Aorta (tissue), 5 donors: ENCODE measurements at regions not wholly inside any gene's neighbourhood (a gene's known extent, or its start where the extent isn't known, plus 50 kb on each side); places are given as distances from the start of the nearest gene placed in this dataset.

ENCODE experiments used
- ATAC-seq: fragments of 200-7000 bp; cut with Tn5 transposase; one replicate; pipeline ENCODE4 v1.9.1; 2022; ENCODE audit warnings: moderate library complexity; ENCODE audit not compliant: low FRiP score
- DNase-seq, 2 donors: peaks; one replicate each; pipeline ENCODE4 v3.0.0-alpha.2; 2020
- H3K27ac ChIP-seq, 2 donors: one replicate each; pipeline ENCODE4 v1.5.1; 2013; ENCODE audit warnings: low read length in 2 of 2, mild to moderate bottlenecking in 2 of 2, moderate library complexity in 2 of 2, control low read depth in 1 of 2, inconsistent platforms in 1 of 2, low read depth in 1 of 2
- H3K27me3 ChIP-seq, 2 donors: one replicate each; pipeline ENCODE4 v1.6.1; 2013; ENCODE audit warnings: control low read depth in 1 of 2, low read length in 1 of 2, mild to moderate bottlenecking in 1 of 2, moderate library complexity in 1 of 2; ENCODE audit not compliant: insufficient read depth in 2 of 2, control insufficient read depth in 1 of 2
- H3K36me3 ChIP-seq, 2 donors: one replicate each; pipeline ENCODE4 v1.6.1; 2013; ENCODE audit warnings: control low read depth in 1 of 2, low read length in 1 of 2, mild to moderate bottlenecking in 1 of 2; ENCODE audit not compliant: insufficient read depth in 2 of 2, control insufficient read depth in 1 of 2
- H3K4me1 ChIP-seq, 2 donors: one replicate each; pipeline ENCODE4 v1.6.1; 2013; ENCODE audit warnings: low read length in 2 of 2, control low read depth in 1 of 2, mild to moderate bottlenecking in 1 of 2, moderate library complexity in 1 of 2; ENCODE audit not compliant: insufficient read depth in 2 of 2, control insufficient read depth in 1 of 2
- H3K4me3 ChIP-seq, 2 donors: one replicate each; pipeline ENCODE4 v1.5.1; 2013; ENCODE audit warnings: low read length in 2 of 2, control low read depth in 1 of 2, mild to moderate bottlenecking in 1 of 2
- H3K9me3 ChIP-seq: one replicate; pipeline ENCODE4 v1.6.1; 2013; ENCODE audit warnings: mild to moderate bottlenecking, low read length; ENCODE audit not compliant: control insufficient read depth
- WGBS, 2 donors: extraction: QIAGEN DNeasy Blood & Tissue Kit; methylation state at CpG; one replicate each; pipeline ENCODE4 v1.1.7; 2013; 5-methylcytosine and 5-hydroxymethylcytosine counted together
- intact Hi-C, 2 donors: fragments of 100-400 bp; cut with DNase I; formaldehyde crosslinking; loops; one replicate each; pipeline versions ENCODE4 v1.14.2 to v1.15.0; 2022
- donor health status: healthy with polysubstance abuse.
- donor health status: Bipolar disorder and iron deficiency.
- donor health status: DM: no; HTN: no; CAD: no.
- donor health status: DM: no; HTN: no; CAD: no.
- donor health status: DM: yes; HTN: yes; CAD: no.

- H3K4me3 ChIP-seq, result no peak overlapping the region
- ATAC-seq (no peak), DNase-seq (no peak)
- no peak overlapping the region for H3K27ac ChIP-seq
- H3K4me1 ChIP-seq, result no peaks in the 10 kb centered on the region
- no peaks in the 10 kb centered on the region for H3K36me3 ChIP-seq
- H3K27me3 ChIP-seq, result no peaks in the 10 kb centered on the region
- intact Hi-C loops, result no loop called here
- WGBS, 2 donors, result 89% methylated on average over 2 of the region's 2 CpGs
- H3K9me3 ChIP-seq, result no peaks in the 10 kb centered on the region
Observed at GRCh38 chr13:90757127-90757680, 590.3 kb upstream of the MIR17HG start.

DNA sequence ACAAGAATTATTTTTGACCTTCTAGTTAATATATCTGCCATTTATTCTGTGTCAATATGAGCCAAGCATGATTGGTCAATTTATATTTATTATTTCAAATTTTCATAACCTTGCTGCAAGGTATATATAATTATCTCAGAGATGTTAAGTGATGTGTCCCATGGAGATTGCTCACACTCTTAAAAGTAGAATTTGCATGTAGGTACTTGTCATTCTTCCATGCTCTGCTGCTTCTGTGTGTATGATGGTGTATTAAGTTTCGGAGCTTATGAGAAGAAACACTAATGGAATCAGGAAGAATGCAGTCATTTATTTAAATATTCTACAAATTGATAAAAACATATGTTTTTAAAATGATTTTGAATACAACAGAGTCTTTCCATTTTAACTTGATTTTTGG lies 586.8 kb upstream of the MIR17HG start:
- no peaks in the 10 kb centered on the region for H3K27me3 ChIP-seq
- intact Hi-C loops, result no loop called here

DNA sequence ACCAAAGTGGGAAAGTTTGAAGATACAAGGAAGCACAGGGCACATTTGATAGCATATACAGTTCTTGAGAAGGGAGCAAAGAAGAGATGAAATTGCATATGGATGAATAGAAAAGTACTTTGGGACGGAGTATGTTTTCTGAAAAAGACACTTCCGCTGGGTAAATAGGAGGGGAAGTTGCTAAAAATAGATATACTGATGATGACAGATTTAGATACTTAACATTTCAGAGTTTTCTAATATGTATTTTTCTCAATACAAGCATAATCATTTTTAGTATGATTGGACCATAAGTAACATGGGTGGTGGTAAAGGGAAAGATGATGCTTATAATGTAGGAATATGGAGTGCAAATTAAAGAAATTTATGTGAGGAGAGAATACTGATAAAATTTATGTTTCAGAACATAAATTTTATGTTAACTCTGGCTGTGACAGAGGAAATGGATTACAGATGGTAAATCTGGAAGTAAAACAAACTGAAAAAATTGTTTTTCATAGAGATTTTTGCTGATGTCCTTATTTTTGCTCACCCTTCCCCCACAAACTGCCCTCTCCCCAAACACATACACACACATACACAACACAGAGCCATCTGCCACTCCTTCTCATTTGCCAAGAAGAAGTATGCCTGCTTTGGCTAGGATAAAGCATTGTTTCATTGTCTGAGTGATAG lies 583.9 kb upstream of the MIR17HG start:
- 15 to 20% methylated on average over 2 of the region's 2 CpGs for WGBS, 2 donors
- Histone ChIP-seq H3K27me3 (no peaks in the 10 kb centered on the region), H3K4me3 (no peak overlapping the region), H3K4me1 (no peaks in the 10 kb centered on the region), H3K9me3 (no peaks in the 10 kb centered on the region), H3K36me3 (no peaks in the 10 kb centered on the region), H3K27ac (no peak overlapping the region)
- ATAC-seq, result no peak
- intact Hi-C loops, result no loop called here
- DNase-seq, result no peak

More for the DNA sequence above, 586.8 kb upstream of the MIR17HG start:
- no peak for DNase-seq
- Histone ChIP-seq H3K36me3 (no peaks in the 10 kb centered on the region), H3K4me1 (no peaks in the 10 kb centered on the region), H3K9me3 (no peaks in the 10 kb centered on the region), H3K27ac (no peak overlapping the region), H3K4me3 (no peak overlapping the region)
- WGBS, 2 donors, result 40 to 72% methylated on average over 1 of the region's 1 CpG
- no peak for ATAC-seq

DNA sequence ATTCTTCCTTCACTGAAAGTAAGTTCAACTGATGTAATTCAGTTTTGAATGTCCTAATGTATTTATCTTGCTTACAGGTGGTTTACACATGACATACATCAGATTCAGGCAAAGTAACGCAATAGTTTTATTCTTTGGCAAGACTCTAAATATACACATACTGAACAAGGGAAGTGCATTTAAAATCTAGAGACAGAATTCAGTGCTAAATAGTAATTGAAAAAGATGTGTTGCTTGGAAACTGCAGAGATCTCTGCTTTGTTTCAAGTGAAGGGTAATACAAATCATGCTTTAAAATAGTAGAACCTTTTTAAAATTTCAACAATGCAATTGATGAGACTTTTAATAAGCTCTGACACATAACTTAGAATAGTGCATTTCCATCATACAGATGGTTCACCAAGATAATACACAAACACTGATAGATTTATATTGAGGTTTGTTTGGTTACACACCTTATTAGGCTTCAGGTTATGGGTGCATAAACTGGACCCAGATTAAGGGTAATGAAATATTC lies 581.0 kb upstream of the MIR17HG start:
- no peaks in the 10 kb centered on the region for H3K27me3 ChIP-seq
- H3K9me3 ChIP-seq, result no peaks in the 10 kb centered on the region
- H3K36me3 ChIP-seq, result no peaks in the 10 kb centered on the region
- no peaks in the 10 kb centered on the region for H3K4me1 ChIP-seq
- ATAC-seq (no peak), DNase-seq (no peak)
- no peak overlapping the region for H3K4me3 ChIP-seq
- intact Hi-C loops, result no loop called here
- H3K27ac ChIP-seq, result no peak overlapping the region
- WGBS, 2 donors, result 52 to 56% methylated on average over 1 of the region's 1 CpG

DNA sequence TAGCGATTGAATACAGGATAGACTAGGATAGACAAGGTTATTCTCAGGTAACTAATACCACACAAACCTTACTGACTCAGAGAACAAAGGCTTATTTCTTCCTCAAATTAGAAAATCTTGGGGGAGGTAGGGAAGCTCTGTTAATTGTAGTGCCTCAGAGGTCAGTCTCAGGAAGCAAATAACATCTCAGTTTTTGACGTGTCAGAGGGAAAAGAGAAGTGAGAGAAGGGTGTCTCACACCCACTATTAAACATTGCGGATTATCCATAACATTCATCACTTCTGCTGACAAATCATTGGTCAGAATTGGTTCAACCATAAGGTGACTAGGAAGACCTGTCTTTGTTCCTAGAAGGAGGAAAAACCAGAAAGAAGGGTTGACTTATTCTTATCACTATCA lies 579.4 kb upstream of the MIR17HG start:
- H3K4me1 ChIP-seq, result no peaks in the 10 kb centered on the region
- intact Hi-C loops, result no loop called here

GRCh38 chr13:90769387-90769786 lies 578.1 kb upstream of the MIR17HG start:
- no peak for ATAC-seq
- no peak overlapping the region for H3K4me3 ChIP-seq
- no peaks in the 10 kb centered on the region for H3K27me3 ChIP-seq
- H3K4me1 ChIP-seq, result no peaks in the 10 kb centered on the region
- H3K36me3 ChIP-seq, result no peaks in the 10 kb centered on the region
- H3K27ac ChIP-seq, result no peak overlapping the region
- no peaks in the 10 kb centered on the region for H3K9me3 ChIP-seq
- DNase-seq, result no peak
- intact Hi-C loops, result no loop called here
- WGBS, 2 donors, result 63 to 70% methylated on average over 3 of the region's 3 CpGs

More for the DNA sequence above, 579.4 kb upstream of the MIR17HG start:
- WGBS, 2 donors, result 70 to 76% methylated on average over 3 of the region's 3 CpGs
- no peak for ATAC-seq
- Histone ChIP-seq H3K27me3 (no peaks in the 10 kb centered on the region), H3K36me3 (no peaks in the 10 kb centered on the region), H3K27ac (no peak overlapping the region), H3K4me3 (no peak overlapping the region), H3K9me3 (no peaks in the 10 kb centered on the region)
- no peak for DNase-seq

- no peaks in the 10 kb centered on the region for H3K36me3 ChIP-seq
- ATAC-seq, result no peak
- no peaks in the 10 kb centered on the region for H3K9me3 ChIP-seq
- 37 to 52% methylated on average over 3 of the region's 3 CpGs for WGBS, 2 donors
- no peak for DNase-seq
- H3K27ac ChIP-seq, result no peak overlapping the region
- no peak overlapping the region for H3K4me3 ChIP-seq
- intact Hi-C loops, result no loop called here
- no peaks in the 10 kb centered on the region for H3K27me3 ChIP-seq
- H3K4me1 ChIP-seq, result no peaks in the 10 kb centered on the region
Observed at GRCh38 chr13:90770334-90770733, 577.2 kb upstream of the MIR17HG start.

GRCh38 chr13:90773681-90774080 lies 573.8 kb upstream of the MIR17HG start:
- DNase-seq (no peak), ATAC-seq (no peak)
- Histone ChIP-seq H3K27me3 (peaks cover 0 to 2% of the 10 kb centered on the region in 2 donors), H3K4me3 (no peak overlapping the region), H3K4me1 (no peaks in the 10 kb centered on the region), H3K36me3 (no peaks in the 10 kb centered on the region), H3K9me3 (no peaks in the 10 kb centered on the region), H3K27ac (no peak overlapping the region)
- intact Hi-C loops, result no loop called here

- no peaks in the 10 kb centered on the region for H3K4me1 ChIP-seq
- 88 to 91% methylated on average over 7 of the region's 7 CpGs for WGBS, 2 donors
- no peak overlapping the region for H3K4me3 ChIP-seq
- no peaks in the 10 kb centered on the region for H3K9me3 ChIP-seq
- no peak for ATAC-seq
- peaks cover 0 to 2% of the 10 kb centered on the region in 2 donors for H3K27me3 ChIP-seq
- intact Hi-C loops, result no loop called here
- DNase-seq, result no peak
- no peak overlapping the region for H3K27ac ChIP-seq
- no peaks in the 10 kb centered on the region for H3K36me3 ChIP-seq
Observed at GRCh38 chr13:90776051-90776748, 571.3 kb upstream of the MIR17HG start.
